ENCODE measurements at regions not wholly inside any gene's neighbourhood (a gene's known extent, or its start where the extent isn't known, plus 50 kb on each side); places are given as distances from the start of the nearest gene placed in this dataset.

- Histone ChIP-seq H3K27ac (ENCODE audit: insufficient read depth, low read length) (no peak overlapping the region), H3K18ac (ENCODE audit: low read depth, low read length) (no peak overlapping the region), H2AFZ (replicated peaks; ENCODE audit: low read length, poor library complexity) (no peak overlapping the region), H4K5ac (ENCODE audit: low read depth, low read length) (no peak overlapping the region), H3K23ac (ENCODE audit: low read depth, low read length) (no peak overlapping the region), H4K8ac (ENCODE audit: low read depth in 2 of 2, low read length in 2 of 2) (no peak overlapping the region), H4K91ac (ENCODE audit: insufficient read depth, low read depth, low read length) (no peak overlapping the region), H4K20me1 (ENCODE audit: insufficient read depth, low read length) (no peaks in the 10 kb centered on the region), H3K56ac (ENCODE audit: extremely low read depth, insufficient read depth, low read length) (no peak overlapping the region), H2BK20ac (ENCODE audit: low read depth, low read length) (no peak overlapping the region), H3K36me3 (ENCODE audit: control insufficient read depth, insufficient read depth, low read length) (no peaks in the 10 kb centered on the region), H3K4ac (ENCODE audit: low read depth, low read length) (no peak overlapping the region), H2BK120ac (ENCODE audit: low read depth, low read length) (no peak overlapping the region), H3K9me1 (ENCODE audit: insufficient read depth, low read length) (no peaks in the 10 kb centered on the region), H2AK9ac (replicated peaks; ENCODE audit: low read depth, low read length, poor library complexity) (no peak overlapping the region), H3K79me1 (ENCODE audit: low read depth in 1 of 2, low read length in 2 of 2) (no peaks in the 10 kb centered on the region), H3K9me3 (ENCODE audit: control insufficient read depth, insufficient read depth, low read length) (no peaks in the 10 kb centered on the region), H2BK15ac (ENCODE audit: low read depth, low read length) (no peak overlapping the region), H3K4me3 (ENCODE audit: insufficient read depth, low read depth, low read length) (no peak overlapping the region), H3K27me3 (ENCODE audit: control insufficient read depth, insufficient read depth, low read length) (no peaks in the 10 kb centered on the region), H2BK5ac (ENCODE audit: low read depth, low read length, poor library complexity, severe bottlenecking) (no peak overlapping the region), H3K4me2 (ENCODE audit: low read depth, low read length) (no peak overlapping the region), H2AK5ac (ENCODE audit: low read depth, low read length) (no peak overlapping the region), H3K14ac (replicated peaks; ENCODE audit: low read depth, low read length) (no peak overlapping the region), H3K4me1 (ENCODE audit: control insufficient read depth, insufficient read depth, low read length) (no peaks in the 10 kb centered on the region), H3K9ac (ENCODE audit: low read depth, low read length) (no peak overlapping the region)
- POLR2A ChIA-PET (ENCODE audit: unreplicated experiment) = no interaction called here
- in situ Hi-C loops (cut with MboI; ENCODE audit: low sequenced_read_pairs) = no loop called here
- BruUV-seq (replicated peaks) = no TSS peak
- CTCF ChIA-PET = no interaction called here
- ATAC-seq (ENCODE audit: low read depth) (no peak), DNase-seq (no peak)
- intact Hi-C loops (cut with micrococcal nuclease) = no loop called here
- TF ChIP-seq BHLHE40 (IDR thresholded peaks at IDR 0.05; ENCODE audit: low read depth, low read length) (no peak), SMC3 (IDR thresholded peaks at IDR 0.05; ENCODE audit: low read depth, low read length) (no peak)
- dilution Hi-C loops (cut with HindIII; ENCODE audit: low sequenced_read_pairs, unreplicated experiment) = no loop called here
- WGBS, 2 experiments (ENCODE audit: extremely low coverage in 2 of 2, insufficient read length in 1 of 2) = no CpG with 5 or more reads among the region's 3 CpGs
Observed at GRCh38 chr4:79798047-79798446, 275.0 kb downstream of the ANTXR2 start.

Measured in IMR-90 (cell line).